ENCODE measurements at regions not wholly inside any gene's neighbourhood (a gene's known extent, or its start where the extent isn't known, plus 50 kb on each side); places are given as distances from the start of the nearest gene placed in this dataset.

DNA sequence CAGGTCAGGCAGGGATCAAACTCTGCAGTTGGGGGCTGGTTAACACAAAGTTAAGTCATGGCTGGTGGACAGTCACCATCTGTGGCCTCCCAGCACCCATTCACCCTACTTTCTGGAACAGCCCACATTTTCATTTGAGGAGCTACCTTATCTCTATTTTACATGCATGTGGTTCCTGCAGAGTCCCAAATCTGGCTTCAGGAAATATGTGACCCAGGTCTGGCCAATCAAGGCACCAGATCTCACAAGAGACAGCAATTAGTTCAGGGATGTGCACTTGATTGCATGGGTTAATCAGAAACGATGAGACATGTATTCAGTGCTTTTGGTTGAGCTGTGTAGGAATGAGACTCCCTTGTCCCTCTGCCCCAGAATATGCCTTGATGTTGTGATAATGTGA is 170.9 kb downstream of the NR2F2 start:
- no peaks in the 10 kb centered on the region for H3K27me3 ChIP-seq (ENCODE audit: insufficient read depth, low read length)
- no peaks in the 10 kb centered on the region for H3K9me3 ChIP-seq (ENCODE audit: insufficient read depth, low read depth, low read length)
- no peaks in the 10 kb centered on the region for H3K4me1 ChIP-seq (ENCODE audit: insufficient read depth, low read length)
- no peak overlapping the region for H3K27ac ChIP-seq (ENCODE audit: low read length)
- no peak overlapping the region for H3K9ac ChIP-seq (ENCODE audit: low read depth, low read length)
- H3K36me3 ChIP-seq (ENCODE audit: insufficient read depth, low read depth, low read length), result no peaks in the 10 kb centered on the region
- no peak overlapping the region for H3K4me3 ChIP-seq (ENCODE audit: low read length)

DNA sequence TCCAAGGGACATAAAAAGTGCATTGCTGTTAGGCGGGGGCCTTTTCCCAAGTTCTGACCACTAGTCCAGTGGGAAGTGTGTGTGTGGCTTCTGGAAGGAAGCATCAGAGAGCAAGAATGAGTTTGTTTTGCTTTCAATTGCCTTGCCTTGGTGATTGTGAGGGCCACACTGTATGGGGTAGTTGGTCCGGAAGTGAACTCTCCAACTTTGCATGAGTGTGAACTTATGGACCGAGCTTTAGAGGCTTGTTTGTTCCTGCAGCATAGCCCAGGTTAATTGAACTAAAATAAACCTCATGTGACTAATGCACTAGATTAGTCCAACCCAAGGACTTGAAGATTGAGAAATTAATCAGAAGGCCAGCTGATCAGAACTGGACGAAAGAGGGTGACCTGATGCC is 171.7 kb downstream of the NR2F2 start:
- Histone ChIP-seq H3K9ac (ENCODE audit: low read depth, low read length) (no peak overlapping the region), H3K27ac (ENCODE audit: low read length) (no peak overlapping the region), H3K9me3 (ENCODE audit: insufficient read depth, low read depth, low read length) (no peaks in the 10 kb centered on the region), H3K36me3 (ENCODE audit: insufficient read depth, low read depth, low read length) (no peaks in the 10 kb centered on the region), H3K4me1 (ENCODE audit: insufficient read depth, low read length) (no peaks in the 10 kb centered on the region), H3K4me3 (ENCODE audit: low read length) (no peak overlapping the region), H3K27me3 (ENCODE audit: insufficient read depth, low read length) (no peaks in the 10 kb centered on the region)

GRCh38 chr15:96503276-96503675 is 172.8 kb downstream of the NR2F2 start:
- Histone ChIP-seq H3K4me1 (ENCODE audit: insufficient read depth, low read length) (no peaks in the 10 kb centered on the region), H3K27me3 (ENCODE audit: insufficient read depth, low read length) (no peaks in the 10 kb centered on the region), H3K9ac (ENCODE audit: low read depth, low read length) (no peak overlapping the region), H3K4me3 (ENCODE audit: low read length) (no peak overlapping the region), H3K36me3 (ENCODE audit: insufficient read depth, low read depth, low read length) (no peaks in the 10 kb centered on the region), H3K9me3 (ENCODE audit: insufficient read depth, low read depth, low read length) (no peaks in the 10 kb centered on the region), H3K27ac (ENCODE audit: low read length) (no peak overlapping the region)

DNA sequence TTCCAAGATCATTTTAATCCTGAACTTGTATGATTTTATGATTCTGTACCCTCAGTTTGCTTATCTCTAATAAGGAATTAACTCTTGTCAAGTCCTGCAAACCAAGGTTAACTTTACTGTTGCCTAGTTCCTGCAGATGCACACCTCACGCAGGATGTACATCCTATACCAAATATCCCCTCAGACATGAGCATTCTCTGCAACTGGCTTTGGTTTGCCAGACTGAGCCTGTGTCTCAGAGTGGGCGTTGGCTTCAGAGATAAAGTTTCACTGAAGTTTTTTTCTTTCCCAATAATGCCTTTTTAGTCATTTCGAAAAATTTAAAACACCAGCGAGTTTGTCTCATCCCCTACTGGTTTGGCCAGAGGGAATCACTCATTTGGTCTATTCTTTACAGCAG is 173.9 kb downstream of the NR2F2 start:
- H3K4me3 ChIP-seq (ENCODE audit: low read length), result no peak overlapping the region
- H3K4me1 ChIP-seq (ENCODE audit: insufficient read depth, low read length), result no peaks in the 10 kb centered on the region
- no peaks in the 10 kb centered on the region for H3K9me3 ChIP-seq (ENCODE audit: insufficient read depth, low read depth, low read length)
- H3K36me3 ChIP-seq (ENCODE audit: insufficient read depth, low read depth, low read length), result no peaks in the 10 kb centered on the region
- H3K27me3 ChIP-seq (ENCODE audit: insufficient read depth, low read length), result no peaks in the 10 kb centered on the region
- H3K9ac ChIP-seq (ENCODE audit: low read depth, low read length), result no peak overlapping the region
- no peak overlapping the region for H3K27ac ChIP-seq (ENCODE audit: low read length)

DNA sequence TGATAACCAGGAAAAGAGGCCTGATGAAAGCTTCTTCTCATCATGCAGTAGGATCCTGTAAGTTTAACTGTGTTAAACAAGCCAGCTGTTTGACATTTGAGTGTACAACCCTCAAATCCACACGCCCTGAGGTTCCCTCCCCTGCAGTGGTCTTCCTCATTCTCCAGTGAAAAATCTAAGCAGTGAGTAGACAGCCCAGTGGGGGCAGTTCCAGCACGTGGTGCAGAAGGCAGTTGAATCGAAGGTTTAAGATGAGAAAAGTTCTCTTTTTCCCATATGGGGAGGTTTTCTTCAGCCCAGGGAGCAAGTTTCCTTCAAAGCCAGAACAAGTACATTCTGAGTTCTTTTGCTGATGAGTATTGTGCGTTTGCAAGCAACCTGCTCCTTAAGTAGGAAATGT is 174.5 kb downstream of the NR2F2 start:
- no peaks in the 10 kb centered on the region for H3K9me3 ChIP-seq (ENCODE audit: insufficient read depth, low read depth, low read length)
- H3K27ac ChIP-seq (ENCODE audit: low read length), result no peak overlapping the region
- H3K36me3 ChIP-seq (ENCODE audit: insufficient read depth, low read depth, low read length), result no peaks in the 10 kb centered on the region
- no peak overlapping the region for H3K4me3 ChIP-seq (ENCODE audit: low read length)
- H3K4me1 ChIP-seq (ENCODE audit: insufficient read depth, low read length), result no peaks in the 10 kb centered on the region
- no peak overlapping the region for H3K9ac ChIP-seq (ENCODE audit: low read depth, low read length)
- no peaks in the 10 kb centered on the region for H3K27me3 ChIP-seq (ENCODE audit: insufficient read depth, low read length)

DNA sequence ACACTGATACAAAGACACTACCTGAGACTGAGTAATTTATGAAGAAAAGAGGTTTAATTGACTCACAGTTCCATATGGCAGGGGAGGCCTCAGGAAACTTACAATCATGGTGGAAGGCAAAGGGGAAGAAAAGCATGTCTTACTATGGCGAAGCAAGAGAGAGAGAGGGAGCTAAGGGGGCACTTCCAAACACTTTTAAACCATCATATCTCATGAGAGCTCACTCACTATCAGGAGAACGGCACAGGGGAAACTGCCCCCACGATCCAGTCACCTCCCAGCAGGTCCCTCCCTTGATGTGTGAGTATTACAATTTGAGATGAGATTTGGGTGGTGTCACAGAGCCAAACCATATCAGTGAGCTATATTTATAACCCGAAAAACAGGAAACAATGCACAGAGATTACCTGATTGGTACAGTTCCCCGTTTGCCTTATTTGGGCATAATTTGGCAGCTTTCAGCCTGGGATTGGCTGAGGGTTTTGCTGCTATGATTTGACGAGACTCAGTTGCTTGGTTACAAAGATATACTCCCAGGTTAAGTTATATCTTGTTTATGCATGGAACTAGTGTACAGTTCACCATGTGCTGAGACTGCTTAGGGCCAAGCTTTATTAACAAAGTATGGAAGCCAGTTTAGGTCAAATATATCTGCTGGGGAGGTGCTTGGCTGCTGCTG is 184.2 kb downstream of the NR2F2 start:
- Histone ChIP-seq H3K27ac (ENCODE audit: low read length) (no peak overlapping the region), H3K4me1 (ENCODE audit: insufficient read depth, low read length) (no peaks in the 10 kb centered on the region), H3K27me3 (ENCODE audit: insufficient read depth, low read length) (no peaks in the 10 kb centered on the region), H3K4me3 (ENCODE audit: low read length) (no peak overlapping the region), H3K9ac (ENCODE audit: low read depth, low read length) (no peak overlapping the region), H3K9me3 (ENCODE audit: insufficient read depth, low read depth, low read length) (no peaks in the 10 kb centered on the region), H3K36me3 (ENCODE audit: insufficient read depth, low read depth, low read length) (no peaks in the 10 kb centered on the region)

DNA sequence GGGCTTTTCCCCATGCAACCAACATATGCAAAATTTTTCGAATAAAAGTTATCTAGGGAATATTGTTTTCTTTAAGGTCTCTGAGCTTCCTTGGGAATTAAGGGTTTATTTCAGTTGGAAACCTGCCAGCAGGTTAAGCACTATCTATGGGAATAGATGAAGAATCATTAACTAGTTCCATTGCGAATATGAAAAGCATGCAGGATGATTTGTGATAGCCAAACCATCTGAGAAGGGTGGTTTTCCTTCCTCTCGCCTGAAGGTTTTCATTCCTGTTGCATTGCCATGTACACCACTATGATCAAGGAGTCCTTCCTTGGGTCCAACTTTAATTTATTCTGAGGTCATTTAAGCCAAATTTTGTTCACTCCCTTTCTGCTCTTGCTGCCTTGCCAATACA is 184.9 kb downstream of the NR2F2 start:
- Histone ChIP-seq H3K27ac (ENCODE audit: low read length) (no peak overlapping the region), H3K4me1 (ENCODE audit: insufficient read depth, low read length) (no peaks in the 10 kb centered on the region), H3K27me3 (ENCODE audit: insufficient read depth, low read length) (no peaks in the 10 kb centered on the region), H3K9ac (ENCODE audit: low read depth, low read length) (no peak overlapping the region), H3K36me3 (ENCODE audit: insufficient read depth, low read depth, low read length) (no peaks in the 10 kb centered on the region), H3K9me3 (ENCODE audit: insufficient read depth, low read depth, low read length) (no peaks in the 10 kb centered on the region), H3K4me3 (ENCODE audit: low read length) (no peak overlapping the region)

- Histone ChIP-seq H3K4me3 (ENCODE audit: low read length) (no peak overlapping the region), H3K9ac (ENCODE audit: low read depth, low read length) (no peak overlapping the region), H3K4me1 (ENCODE audit: insufficient read depth, low read length) (no peaks in the 10 kb centered on the region), H3K27ac (ENCODE audit: low read length) (no peak overlapping the region), H3K27me3 (ENCODE audit: insufficient read depth, low read length) (no peaks in the 10 kb centered on the region), H3K9me3 (ENCODE audit: insufficient read depth, low read depth, low read length) (no peaks in the 10 kb centered on the region), H3K36me3 (ENCODE audit: insufficient read depth, low read depth, low read length) (no peaks in the 10 kb centered on the region)
These were observed 190.9 kb downstream of the NR2F2 start for GRCh38 chr15:96521386-96521785.

DNA sequence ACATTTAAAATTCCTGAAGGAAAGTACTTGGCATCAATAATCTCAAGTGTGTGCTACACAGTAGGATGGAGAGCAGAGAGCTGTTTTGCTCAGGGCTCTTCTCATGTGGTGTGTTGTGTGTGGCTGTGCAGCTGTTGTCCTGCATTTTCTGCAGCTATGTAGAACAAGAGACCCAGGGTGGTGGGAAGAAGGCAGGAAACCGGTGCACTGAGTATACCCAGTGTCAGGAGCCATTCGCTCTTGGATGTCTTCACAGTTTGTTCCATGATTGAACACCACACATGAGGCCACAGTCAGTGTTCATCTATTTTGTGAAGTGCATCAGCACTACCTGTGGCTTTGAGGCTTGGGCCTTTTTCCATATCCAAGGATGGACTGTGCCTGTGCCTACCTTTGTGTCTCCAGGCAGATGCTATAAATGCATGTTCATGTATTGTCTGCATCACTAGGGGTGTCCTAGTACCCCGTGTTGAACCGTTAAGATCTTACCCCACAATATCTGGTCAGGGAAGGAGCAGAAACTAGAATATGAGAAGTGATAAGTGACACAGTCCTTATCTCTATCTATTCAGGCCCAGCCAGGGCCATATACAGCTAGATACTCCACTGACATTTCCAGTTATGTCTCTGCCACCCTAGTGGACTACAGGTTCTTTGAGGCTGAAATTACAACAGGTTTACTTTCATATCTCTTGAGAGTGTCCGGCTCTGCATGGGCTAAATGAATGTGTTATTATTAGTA is 194.3 kb downstream of the NR2F2 start:
- Histone ChIP-seq H3K27me3 (ENCODE audit: insufficient read depth, low read length) (no peaks in the 10 kb centered on the region), H3K9ac (ENCODE audit: low read depth, low read length) (no peak overlapping the region), H3K4me1 (ENCODE audit: insufficient read depth, low read length) (no peaks in the 10 kb centered on the region), H3K4me3 (ENCODE audit: low read length) (no peak overlapping the region), H3K36me3 (ENCODE audit: insufficient read depth, low read depth, low read length) (no peaks in the 10 kb centered on the region), H3K9me3 (ENCODE audit: insufficient read depth, low read depth, low read length) (no peaks in the 10 kb centered on the region), H3K27ac (ENCODE audit: low read length) (no peak overlapping the region)

DNA sequence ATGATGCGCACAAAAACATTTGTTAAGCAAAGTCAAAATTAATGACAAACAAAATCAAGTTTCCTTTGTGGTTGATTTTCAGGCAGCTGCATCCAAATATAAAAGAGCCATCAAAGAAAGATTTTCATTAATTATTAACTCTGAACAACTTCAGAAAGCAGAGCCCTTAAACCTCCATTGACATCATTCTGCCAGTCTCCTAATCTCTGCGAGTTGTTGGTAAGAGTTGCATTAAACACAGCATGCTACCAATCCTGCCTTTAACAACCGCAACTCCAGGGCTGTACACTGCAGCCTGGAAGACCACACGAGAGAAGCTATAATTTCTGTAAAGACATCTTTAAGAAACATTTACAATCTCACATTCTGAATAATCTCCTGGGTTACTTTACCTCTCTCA is 204.6 kb downstream of the NR2F2 start:
- H3K27me3 ChIP-seq (ENCODE audit: insufficient read depth, low read length), result no peaks in the 10 kb centered on the region; the same call in 1 of the 2 replicates

GRCh38 chr15:96538491-96538890 is 208.0 kb downstream of the NR2F2 start:
- no peak overlapping the region for H3K4me3 ChIP-seq (ENCODE audit: low read length)
- H3K9ac ChIP-seq (ENCODE audit: low read depth, low read length), result no peak overlapping the region
- H3K9me3 ChIP-seq (ENCODE audit: insufficient read depth, low read depth, low read length), result no peaks in the 10 kb centered on the region
- peaks cover 2% of the 10 kb centered on the region; the same call in 1 of the 2 replicates for H3K4me1 ChIP-seq (ENCODE audit: insufficient read depth, low read length)
- H3K27ac ChIP-seq (ENCODE audit: low read length), result no peak overlapping the region
- H3K36me3 ChIP-seq (ENCODE audit: insufficient read depth, low read depth, low read length), result no peaks in the 10 kb centered on the region
- no peaks in the 10 kb centered on the region; the same call in 1 of the 2 replicates for H3K27me3 ChIP-seq (ENCODE audit: insufficient read depth, low read length)

More for the DNA sequence above, 204.6 kb downstream of the NR2F2 start:
- Histone ChIP-seq H3K4me1 (ENCODE audit: insufficient read depth, low read length) (peaks cover 12% of the 10 kb centered on the region; the same call in 1 of the 2 replicates), H3K9me3 (ENCODE audit: insufficient read depth, low read depth, low read length) (no peaks in the 10 kb centered on the region), H3K9ac (ENCODE audit: low read depth, low read length) (no peak overlapping the region), H3K36me3 (ENCODE audit: insufficient read depth, low read depth, low read length) (no peaks in the 10 kb centered on the region), H3K27ac (ENCODE audit: low read length) (no peak overlapping the region), H3K4me3 (ENCODE audit: low read length) (no peak overlapping the region)

- Histone ChIP-seq H3K27ac (ENCODE audit: low read length) (no peak overlapping the region), H3K4me1 (ENCODE audit: insufficient read depth, low read length) (peaks cover 5% of the 10 kb centered on the region; the same call in 1 of the 2 replicates), H3K9ac (ENCODE audit: low read depth, low read length) (no peak overlapping the region), H3K9me3 (ENCODE audit: insufficient read depth, low read depth, low read length) (no peaks in the 10 kb centered on the region), H3K27me3 (ENCODE audit: insufficient read depth, low read length) (no peaks in the 10 kb centered on the region; the same call in 1 of the 2 replicates), H3K36me3 (ENCODE audit: insufficient read depth, low read depth, low read length) (no peaks in the 10 kb centered on the region), H3K4me3 (ENCODE audit: low read length) (no peak overlapping the region)
These were observed 209.8 kb downstream of the NR2F2 start for GRCh38 chr15:96540283-96540682.

Measured in iPS-20b (cell line).